Renal pelvis (tissue), 1 donor: ENCODE measurements at regions not wholly inside any gene's neighbourhood (a gene's known extent, or its start where the extent isn't known, plus 50 kb on each side); places are given as distances from the start of the nearest gene placed in this dataset.

ENCODE experiments used
- DNase-seq: peaks from one replicate; pipeline ENCODE4 v3.0.0-alpha.2; 2013

GRCh38 chr4:24057915-24058559 is 168.2 kb upstream of the PPARGC1A start:
- no peak for DNase-seq

- DNase-seq: no peak
Observed at GRCh38 chr4:24056289-24056688, 166.4 kb upstream of the PPARGC1A start.

GRCh38 chr4:24055623-24056022 is 165.8 kb upstream of the PPARGC1A start:
- DNase-seq: no peak

- DNase-seq: no peak
Observed at GRCh38 chr4:24054910-24055309, 165.1 kb upstream of the PPARGC1A start.

GRCh38 chr4:24053934-24054333 is 164.1 kb upstream of the PPARGC1A start:
- no peak for DNase-seq

- no peak for DNase-seq
Observed at GRCh38 chr4:24044610-24045589, 155.1 kb upstream of the PPARGC1A start.

- no peak for DNase-seq
Observed at GRCh38 chr4:24042094-24042493, 152.2 kb upstream of the PPARGC1A start.

- DNase-seq: no peak
Observed at GRCh38 chr4:24040811-24041210, 151.0 kb upstream of the PPARGC1A start.

GRCh38 chr4:24033626-24034025 is 143.8 kb upstream of the PPARGC1A start:
- no peak for DNase-seq

GRCh38 chr4:24032371-24032989 is 142.6 kb upstream of the PPARGC1A start:
- no peak for DNase-seq

GRCh38 chr4:24026596-24026995 is 136.7 kb upstream of the PPARGC1A start:
- DNase-seq: no peak

- DNase-seq: no peak
Observed at GRCh38 chr4:24024605-24025004, 134.8 kb upstream of the PPARGC1A start.

GRCh38 chr4:24024157-24024556 is 134.3 kb upstream of the PPARGC1A start:
- DNase-seq: no peak

- DNase-seq: no peak
Observed at GRCh38 chr4:24015782-24016181, 125.9 kb upstream of the PPARGC1A start.

GRCh38 chr4:24013668-24014422 is 124.0 kb upstream of the PPARGC1A start:
- no peak for DNase-seq

GRCh38 chr4:24010994-24011393 is 121.1 kb upstream of the PPARGC1A start:
- DNase-seq: no peak

- no peak for DNase-seq
Observed at GRCh38 chr4:24010573-24010972, 120.7 kb upstream of the PPARGC1A start.

GRCh38 chr4:24007860-24008261 is 118.0 kb upstream of the PPARGC1A start:
- no peak for DNase-seq

GRCh38 chr4:24006269-24006668 is 116.4 kb upstream of the PPARGC1A start:
- no peak for DNase-seq

- no peak for DNase-seq
Observed at GRCh38 chr4:24003926-24004325, 114.1 kb upstream of the PPARGC1A start.

GRCh38 chr4:24003496-24003895 is 113.6 kb upstream of the PPARGC1A start:
- DNase-seq: no peak
